Heart left ventricle (tissue), 16 donors: ENCODE measurements at regions not wholly inside any gene's neighbourhood (a gene's known extent, or its start where the extent isn't known, plus 50 kb on each side); places are given as distances from the start of the nearest gene placed in this dataset.
"Not testable (repeated sequence)": the region's sequence is repeated elsewhere in the genome, so short reads cannot be mapped to it uniquely, and the experiment has no call there.

Experiments
- ATAC-seq, 4 donors: fragments of 200-7000 bp; cut with Tn5 transposase; one replicate each; pipeline ENCODE4 v1.9.1; 2020 to 2022; ENCODE audit warnings: moderate library complexity in 4 of 4, mild to moderate bottlenecking in 3 of 4, moderate number of reproducible peaks in 1 of 4
- DNase-seq, 5 donors: peaks; one replicate each; pipeline ENCODE4 v3.0.0-alpha.2; 2020
- H3K27ac ChIP-seq, 12 donors: fragments of 200-600 bp; sonication (generic) in 4 of 12; one replicate each; pipeline versions ENCODE4 v1.5.0 to v1.8.0; 2016 to 2022; ENCODE audit warnings: mild to moderate bottlenecking in 2 of 12
- H3K27me3 ChIP-seq, 9 donors: fragments of 200-600 bp; sonication (generic) in 2 of 9; one replicate each; pipeline versions ENCODE4 v1.5.1 to v1.8.0; 2016 to 2022; ENCODE audit warnings: mild to moderate bottlenecking in 3 of 9
- H3K36me3 ChIP-seq, 9 donors: fragments of 200-600 bp; sonication (generic) in 2 of 9; one replicate each; pipeline versions ENCODE4 v1.5.0 to v1.8.0; 2018 to 2022; ENCODE audit warnings: mild to moderate bottlenecking in 2 of 9
- H3K4me1 ChIP-seq, 12 donors: fragments of 200-600 bp; sonication (generic) in 4 of 12; one replicate each; pipeline versions ENCODE4 v1.5.0 to v1.8.0; 2016 to 2022; ENCODE audit warnings: mild to moderate bottlenecking in 3 of 12
- H3K4me3 ChIP-seq, 12 donors: fragments of 200-600 bp; sonication (generic) in 4 of 12; one replicate each; pipeline versions ENCODE4 v1.5.0 to v1.8.0; 2017 to 2022; ENCODE audit warnings: mild to moderate bottlenecking in 9 of 12, moderate library complexity in 4 of 12
- H3K9me3 ChIP-seq, 12 donors: fragments of 200-600 bp; sonication (generic) in 4 of 12; one replicate each; pipeline versions ENCODE4 v1.5.0 to v1.8.0; 2016 to 2022; ENCODE audit warnings: mild to moderate bottlenecking in 1 of 12
- POLR2A ChIP-seq, 2 donors: fragments of 450-650 bp; IDR thresholded peaks; one replicate each; pipeline ENCODE4 v1.6.1; 2017; ENCODE audit warnings: antibody characterized with exemption in 2 of 2, mild to moderate bottlenecking in 2 of 2, moderate library complexity in 2 of 2
- WGBS, 4 donors: extraction: QIAGEN DNeasy Blood & Tissue Kit in 2 of 4; methylation state at CpG; one replicate each; pipeline versions ENCODE4 v1.1.5 to v1.1.7; 2013 to 2018; 5-methylcytosine and 5-hydroxymethylcytosine counted together
- intact Hi-C, 10 donors: fragments of 100-400 bp; cut with DNase I; formaldehyde crosslinking; loops; one replicate each; pipeline versions ENCODE4 v1.11.1 to v1.14.2; 2022
- TF ChIP-seq, protein P1 (sequence below), 12 donors: fragments of 200-600 bp; sonication (generic) in 4 of 12; IDR thresholded peaks; one replicate each; pipeline versions ENCODE4 v1.5.0 to v1.8.0; 2018 to 2022; ENCODE audit warnings: antibody characterized with exemption in 12 of 12, mild to moderate bottlenecking in 5 of 12
- donor health status: ischemic (EF 13 %, LVEDD 7.1; RV severe dilation, severe dysfunction).
- donor health status: healthy with polysubstance abuse.
- donor health status: DM: no; HTN: yes; CAD: no.
- donor health status: DM: no; HTN: no; CAD: no.
- donor health status: ischemic (EF 25% LVEDD 6.9; RV normal size, moderate dysfunction).
- donor health status: ischemic (EF 25% LVEDD 5.7; RV mildly dilated, moderate dysfunction).
- donor health status: healthy.
- donor health status: DM: yes; HTN: yes; CAD: no.
- donor health status: ischemic (EF 35%, LVEDD 5.7; RV mildly dilated, moderate dysfunction).
- donor health status: nonischemic (EF 11% LVEDD 7.7; RV severe dilation, severe dysfunction).
- donor health status: DM: yes; HTN: yes; CAD: no.
- donor health status: PGD.
- donor health status: ischemic (EF 29% LVEDD 5.4; RV normal size, mild dysfunction).
- donor health status: nonischemic (EF 23%, LVEDD 6.1; RV moderate dilation, normal function).

DNA sequence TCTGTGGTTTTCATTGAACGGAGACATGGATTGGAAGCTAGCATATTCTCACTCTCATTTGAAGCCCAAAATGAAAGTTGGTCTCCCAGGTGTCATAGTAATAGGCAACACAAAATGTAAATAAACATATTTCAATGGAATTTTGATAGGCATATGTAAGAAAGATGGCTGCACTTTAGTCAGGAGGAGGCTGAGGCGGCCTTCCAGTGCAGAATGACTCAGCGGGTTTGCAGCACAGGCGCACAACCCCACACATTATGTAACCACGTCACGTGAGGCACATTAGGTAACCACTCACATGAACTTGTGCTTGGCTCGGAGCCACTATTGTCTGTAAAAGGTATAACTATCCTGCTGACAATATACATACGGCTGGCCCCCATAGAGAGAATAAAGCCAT, 381.7 kb downstream of the GPAT3 start:
- Histone ChIP-seq H3K4me1 (no peaks in the 10 kb centered on the region), H3K9me3 (no peaks in the 10 kb centered on the region), H3K36me3 (no peaks in the 10 kb centered on the region), H3K27ac (no peak overlapping the region), H3K27me3 (no peaks in the 10 kb centered on the region), H3K4me3 (no peak overlapping the region)
- WGBS, 4 donors: 68 to 79% (median 75%) methylated on average over 8 of the region's 8 CpGs
- ATAC-seq (no peak), DNase-seq (no peak)
- TF ChIP-seq, protein P1, sequence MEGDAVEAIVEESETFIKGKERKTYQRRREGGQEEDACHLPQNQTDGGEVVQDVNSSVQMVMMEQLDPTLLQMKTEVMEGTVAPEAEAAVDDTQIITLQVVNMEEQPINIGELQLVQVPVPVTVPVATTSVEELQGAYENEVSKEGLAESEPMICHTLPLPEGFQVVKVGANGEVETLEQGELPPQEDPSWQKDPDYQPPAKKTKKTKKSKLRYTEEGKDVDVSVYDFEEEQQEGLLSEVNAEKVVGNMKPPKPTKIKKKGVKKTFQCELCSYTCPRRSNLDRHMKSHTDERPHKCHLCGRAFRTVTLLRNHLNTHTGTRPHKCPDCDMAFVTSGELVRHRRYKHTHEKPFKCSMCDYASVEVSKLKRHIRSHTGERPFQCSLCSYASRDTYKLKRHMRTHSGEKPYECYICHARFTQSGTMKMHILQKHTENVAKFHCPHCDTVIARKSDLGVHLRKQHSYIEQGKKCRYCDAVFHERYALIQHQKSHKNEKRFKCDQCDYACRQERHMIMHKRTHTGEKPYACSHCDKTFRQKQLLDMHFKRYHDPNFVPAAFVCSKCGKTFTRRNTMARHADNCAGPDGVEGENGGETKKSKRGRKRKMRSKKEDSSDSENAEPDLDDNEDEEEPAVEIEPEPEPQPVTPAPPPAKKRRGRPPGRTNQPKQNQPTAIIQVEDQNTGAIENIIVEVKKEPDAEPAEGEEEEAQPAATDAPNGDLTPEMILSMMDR (IDR thresholded peaks at IDR 0.05): no peak
- TF ChIP-seq POLR2A (IDR thresholded peaks at IDR 0.05): no peak
- intact Hi-C loops: no loop called here

DNA sequence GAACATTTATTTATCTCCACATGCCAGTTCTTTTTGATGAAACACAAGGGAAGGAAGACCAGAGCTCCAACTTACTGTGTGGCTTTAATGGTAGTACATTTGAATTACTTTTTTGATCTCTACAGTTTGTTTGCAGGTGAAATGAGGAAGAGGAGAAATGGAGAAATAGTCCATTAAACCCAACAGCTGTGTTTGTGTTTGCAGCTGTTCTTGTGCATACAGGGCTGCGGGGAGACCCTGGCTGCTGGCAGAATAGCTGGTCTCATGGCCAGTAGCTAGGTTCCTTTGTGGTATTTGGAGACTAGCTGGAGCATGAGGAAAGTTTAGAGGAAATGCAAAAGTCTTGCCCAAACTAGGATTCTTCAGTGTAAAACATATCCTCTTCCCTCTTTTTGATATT, 374.8 kb downstream of the GPAT3 start:
- no peak overlapping the region for H3K4me3 ChIP-seq
- no peaks in the 10 kb centered on the region for H3K36me3 ChIP-seq
- ATAC-seq (no peak), DNase-seq (no peak)
- no peak overlapping the region for H3K27ac ChIP-seq
- peaks cover 0 to 3% (median 0%) of the 10 kb centered on the region in 9 donors for H3K27me3 ChIP-seq
- no peaks in the 10 kb centered on the region for H3K4me1 ChIP-seq
- H3K9me3 ChIP-seq: no peaks in the 10 kb centered on the region
- WGBS, 4 donors: 67 to 81% (median 77%) methylated on average over 1 of the region's 1 CpG
- TF ChIP-seq, protein P1 (IDR thresholded peaks at IDR 0.05): no peak
- TF ChIP-seq POLR2A (IDR thresholded peaks at IDR 0.05): no peak
- intact Hi-C loops: no loop called here

DNA sequence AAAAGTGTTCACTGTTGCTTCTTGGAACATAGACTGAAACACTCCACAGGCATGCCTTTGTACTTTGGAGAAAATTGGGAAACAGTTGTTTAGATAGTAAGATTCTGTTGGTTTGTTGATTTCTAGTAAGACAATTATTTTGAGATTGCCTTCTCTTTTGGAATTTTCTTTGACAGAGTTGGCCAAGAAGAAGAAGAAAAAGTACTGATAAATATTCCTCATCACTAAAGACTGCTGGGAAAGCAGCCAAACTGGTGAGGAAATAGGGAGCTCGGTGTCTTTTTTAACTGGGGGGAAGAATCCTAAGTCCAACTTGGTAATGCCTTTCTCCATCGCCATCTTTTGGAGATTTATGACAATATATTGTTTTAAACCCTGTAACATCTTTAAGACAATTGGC, 370.7 kb downstream of the GPAT3 start:
- H3K27ac ChIP-seq: no peak overlapping the region
- intact Hi-C loops: no loop called here
- no peaks in the 10 kb centered on the region for H3K4me1 ChIP-seq
- TF ChIP-seq POLR2A (IDR thresholded peaks at IDR 0.05): no peak
- TF ChIP-seq, protein P1 (IDR thresholded peaks at IDR 0.05): no peak
- WGBS, 4 donors: 47 to 60% (median 56%) methylated on average over 2 of the region's 2 CpGs
- ATAC-seq: no peak
- no peak for DNase-seq
- no peak overlapping the region for H3K4me3 ChIP-seq
- no peaks in the 10 kb centered on the region for H3K36me3 ChIP-seq
- H3K27me3 ChIP-seq: peaks cover 0 to 3% (median 0%) of the 10 kb centered on the region in 9 donors
- no peaks in the 10 kb centered on the region for H3K9me3 ChIP-seq

DNA sequence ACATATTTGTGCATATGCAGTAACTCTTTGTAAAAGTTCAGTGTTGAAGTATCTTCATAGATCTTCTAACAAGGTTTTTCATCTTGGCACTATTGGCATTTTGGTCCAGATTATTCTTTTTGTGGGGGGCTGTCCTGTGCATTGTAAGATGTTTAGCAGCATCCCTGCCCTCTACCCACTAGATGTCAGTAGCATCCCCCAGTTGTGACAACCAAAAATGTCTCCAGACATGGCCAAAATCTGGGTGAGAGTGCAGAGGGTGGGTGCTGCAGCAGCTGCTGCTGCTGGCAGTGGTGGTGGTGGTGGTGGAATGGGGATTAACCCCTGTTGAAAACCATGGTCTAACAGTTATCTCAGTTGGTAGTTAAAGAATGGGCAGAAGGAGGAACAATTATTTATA, 370.0 kb downstream of the GPAT3 start:
- H3K4me1 ChIP-seq: no peaks in the 10 kb centered on the region
- DNase-seq (no peak), ATAC-seq (no peak)
- H3K27me3 ChIP-seq: peaks cover 0 to 3% (median 0%) of the 10 kb centered on the region in 9 donors
- no peaks in the 10 kb centered on the region for H3K9me3 ChIP-seq
- no peak overlapping the region for H3K27ac ChIP-seq
- TF ChIP-seq, protein P1 (IDR thresholded peaks at IDR 0.05): no peak
- TF ChIP-seq POLR2A (IDR thresholded peaks at IDR 0.05): no peak
- H3K36me3 ChIP-seq: no peaks in the 10 kb centered on the region
- intact Hi-C loops: no loop called here
- no peak overlapping the region for H3K4me3 ChIP-seq

DNA sequence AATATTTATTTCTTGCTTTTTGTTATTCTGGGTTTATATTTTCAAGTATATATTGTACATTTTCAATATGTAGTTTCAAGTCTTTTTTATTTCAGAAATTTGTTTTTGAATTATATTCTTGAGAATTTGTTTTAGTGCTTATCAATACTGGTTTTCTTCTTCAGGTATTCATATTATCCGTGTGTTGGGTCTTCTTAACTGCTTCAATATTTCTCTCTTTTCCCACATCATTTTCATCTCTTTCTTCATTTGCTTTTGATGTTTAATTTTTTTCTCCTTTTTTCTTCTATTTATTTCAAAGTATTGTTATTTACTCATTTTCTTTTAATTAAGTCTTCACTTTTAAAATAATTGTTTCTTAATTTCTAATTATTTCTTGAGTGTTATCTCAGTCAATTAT, 367.8 kb downstream of the GPAT3 start:
- DNase-seq, intact Hi-C loops, H3K36me3 ChIP-seq, ATAC-seq, H3K4me3 ChIP-seq, H3K27me3 ChIP-seq, H3K4me1 ChIP-seq, H3K27ac ChIP-seq, H3K9me3 ChIP-seq: not testable (repeated sequence)
- 0 to 86% (median 40%) methylated on average over 1 of the region's 1 CpG for WGBS, 4 donors
